SU-DHL-6 (cell line): ENCODE measurements at regions not wholly inside any gene's neighbourhood (a gene's known extent, or its start where the extent isn't known, plus 50 kb on each side); places are given as distances from the start of the nearest gene placed in this dataset.

Experiments
- H2AFZ ChIP-seq: fragments of 200-600 bp; sonication (generic); 2 replicates; pipeline ENCODE4 v1.6.1; 2014; ENCODE audit warnings: low read depth, mild to moderate bottlenecking, moderate library complexity, mixed read lengths, antibody characterized with exemption, low read length; ENCODE audit not compliant: severe bottlenecking
- H3F3A ChIP-seq: fragments of 200-600 bp; shearing (Covaris generic); 2 replicates; pipeline ENCODE4 v1.6.0; 2016; ENCODE audit warnings: antibody characterized with exemption, mild to moderate bottlenecking; ENCODE audit not compliant: insufficient read depth
- H3K27ac ChIP-seq: fragments of 200-600 bp; sonication (generic); 2 replicates; pipeline ENCODE4 v1.5.1; 2016; ENCODE audit warnings: low read depth, mild to moderate bottlenecking, low read length, moderate library complexity, mixed read lengths
- H3K27me3 ChIP-seq: fragments of 200-600 bp; sonication (generic), shearing (Covaris generic); 2 replicates; pipeline ENCODE4 v1.6.0; 2014; ENCODE audit warnings: mild to moderate bottlenecking, low read length
- H3K36me3 ChIP-seq: fragments of 200-600 bp; sonication (generic); 2 replicates; pipeline ENCODE4 v1.6.1; 2014; ENCODE audit warnings: mild to moderate bottlenecking, low read length, mixed read lengths
- H3K4me2 ChIP-seq: fragments of 300-600, 200-600 bp; shearing (Covaris generic), sonication (generic); 2 replicates; pipeline ENCODE4 v1.6.0; 2014; ENCODE audit warnings: low read length, low read depth, mild to moderate bottlenecking; ENCODE audit not compliant: poor library complexity, severe bottlenecking
- H3K4me3 ChIP-seq: fragments of 200-600 bp; sonication (generic); 2 replicates; pipeline ENCODE4 v1.5.1; 2014; ENCODE audit warnings: antibody characterized with exemption, low read length, mild to moderate bottlenecking, mixed read lengths; ENCODE audit not compliant: insufficient read depth, poor library complexity, severe bottlenecking
- H3K79me2 ChIP-seq: fragments of 200-600 bp; sonication (generic); 2 replicates; pipeline ENCODE4 v1.6.1; 2014; ENCODE audit warnings: mild to moderate bottlenecking, low read length, moderate library complexity; ENCODE audit not compliant: insufficient read depth
- H3K9ac ChIP-seq: fragments of 200-600 bp; sonication (generic); 2 replicates; pipeline ENCODE4 v1.7.0; 2014; ENCODE audit warnings: mild to moderate bottlenecking, low read length
- H3K9me2 ChIP-seq: fragments of 200-600 bp; sonication (generic); replicated peaks from 2 replicates; pipeline ENCODE4 v1.6.1; 2014; ENCODE audit warnings: low read length; ENCODE audit not compliant: insufficient read depth
- H3K9me3 ChIP-seq: fragments of 200-600 bp; sonication (generic); 2 replicates; pipeline ENCODE4 v1.6.1; 2014; ENCODE audit warnings: low read length, mixed read lengths; ENCODE audit not compliant: insufficient read depth
- H4K20me1 ChIP-seq: fragments of 200-600 bp; sonication (generic); 2 replicates; pipeline ENCODE4 v1.6.1; 2014; ENCODE audit warnings: low read depth, mild to moderate bottlenecking, antibody characterized with exemption, low read length, moderate library complexity, mixed read lengths
- EZH2phosphoT487 ChIP-seq: fragments of 200-600 bp; sonication (generic), shearing (Covaris generic); conservative IDR thresholded peaks from 2 replicates; pipeline ENCODE4 v1.6.1; 2018; ENCODE audit warnings: mild to moderate bottlenecking, antibody characterized with exemption, low read length, moderate library complexity, mixed read lengths
- TF ChIP-seq, protein P1 (sequence below): fragments of 200-600 bp; sonication (generic); IDR thresholded peaks from one replicate; pipeline ENCODE4 v1.5.1; 2017; ENCODE audit warnings: antibody characterized with exemption, mild to moderate bottlenecking, low read length, moderate library complexity; ENCODE audit not compliant: insufficient read depth, poor library complexity, severe bottlenecking

DNA sequence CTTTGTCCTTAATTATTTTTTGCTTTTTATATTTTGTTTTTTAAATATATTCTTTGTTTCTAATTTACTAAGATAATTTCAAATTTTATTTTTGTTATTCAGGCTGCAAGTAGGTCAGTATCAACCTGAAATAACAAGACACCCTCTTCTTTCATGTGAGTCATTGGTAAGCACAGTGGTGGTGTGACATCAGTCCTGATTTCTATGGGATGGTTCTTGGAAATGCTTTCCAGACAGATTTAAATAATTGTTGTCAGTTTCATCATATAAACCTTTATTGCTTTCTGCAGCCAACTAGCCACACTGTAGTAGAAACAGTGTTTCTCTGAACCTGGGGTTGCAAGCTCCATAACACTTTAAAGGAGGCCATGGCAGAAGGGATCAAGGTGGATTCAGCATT is 157.5 kb upstream of the C21orf91 start:
- H2AFZ ChIP-seq = no peak overlapping the region
- no peak overlapping the region for H3K4me3 ChIP-seq
- no peaks in the 10 kb centered on the region for H3K79me2 ChIP-seq
- H3K9ac ChIP-seq = no peak overlapping the region
- TF ChIP-seq, protein P1, sequence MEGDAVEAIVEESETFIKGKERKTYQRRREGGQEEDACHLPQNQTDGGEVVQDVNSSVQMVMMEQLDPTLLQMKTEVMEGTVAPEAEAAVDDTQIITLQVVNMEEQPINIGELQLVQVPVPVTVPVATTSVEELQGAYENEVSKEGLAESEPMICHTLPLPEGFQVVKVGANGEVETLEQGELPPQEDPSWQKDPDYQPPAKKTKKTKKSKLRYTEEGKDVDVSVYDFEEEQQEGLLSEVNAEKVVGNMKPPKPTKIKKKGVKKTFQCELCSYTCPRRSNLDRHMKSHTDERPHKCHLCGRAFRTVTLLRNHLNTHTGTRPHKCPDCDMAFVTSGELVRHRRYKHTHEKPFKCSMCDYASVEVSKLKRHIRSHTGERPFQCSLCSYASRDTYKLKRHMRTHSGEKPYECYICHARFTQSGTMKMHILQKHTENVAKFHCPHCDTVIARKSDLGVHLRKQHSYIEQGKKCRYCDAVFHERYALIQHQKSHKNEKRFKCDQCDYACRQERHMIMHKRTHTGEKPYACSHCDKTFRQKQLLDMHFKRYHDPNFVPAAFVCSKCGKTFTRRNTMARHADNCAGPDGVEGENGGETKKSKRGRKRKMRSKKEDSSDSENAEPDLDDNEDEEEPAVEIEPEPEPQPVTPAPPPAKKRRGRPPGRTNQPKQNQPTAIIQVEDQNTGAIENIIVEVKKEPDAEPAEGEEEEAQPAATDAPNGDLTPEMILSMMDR = no peak
- no peak for TF ChIP-seq EZH2phosphoT487
- no peak overlapping the region for H3K27ac ChIP-seq
- no peaks in the 10 kb centered on the region for H3K36me3 ChIP-seq
- no peaks in the 10 kb centered on the region for H3K27me3 ChIP-seq
- H3K4me2 ChIP-seq = no peak overlapping the region
- H3K9me3 ChIP-seq = no peaks in the 10 kb centered on the region
- no peaks in the 10 kb centered on the region for H3K9me2 ChIP-seq
- H3F3A ChIP-seq = no peaks in the 10 kb centered on the region
- no peaks in the 10 kb centered on the region for H4K20me1 ChIP-seq

GRCh38 chr21:17976139-17976538 is 157.0 kb upstream of the C21orf91 start:
- no peak for TF ChIP-seq EZH2phosphoT487
- TF ChIP-seq, protein P1 = no peak

DNA sequence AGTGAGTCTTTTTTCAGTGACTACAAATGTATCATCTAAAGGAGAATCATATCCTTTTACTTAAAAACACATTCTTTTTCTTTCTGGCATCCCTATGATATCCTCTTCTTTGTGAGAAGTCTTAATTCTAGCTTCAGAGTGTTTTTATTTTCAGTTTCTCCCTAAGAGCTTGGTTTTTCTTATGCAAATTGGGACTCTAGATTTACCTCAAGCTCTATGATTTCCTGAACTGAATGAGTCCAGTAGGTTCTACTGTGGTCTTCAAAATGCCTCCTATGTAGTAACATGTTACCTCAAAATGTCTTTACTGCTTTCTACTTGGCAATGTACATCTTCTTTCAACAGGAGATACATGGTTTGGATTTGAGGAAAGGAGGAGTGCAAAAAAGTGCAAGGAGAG is 148.2 kb upstream of the C21orf91 start:
- Histone ChIP-seq H3K4me3 (no peak overlapping the region), H3K79me2 (no peaks in the 10 kb centered on the region), H3K4me2 (no peak overlapping the region), H3F3A (no peaks in the 10 kb centered on the region), H3K9me3 (no peaks in the 10 kb centered on the region), H3K27me3 (no peaks in the 10 kb centered on the region), H3K36me3 (no peaks in the 10 kb centered on the region), H4K20me1 (no peaks in the 10 kb centered on the region), H3K9me2 (no peaks in the 10 kb centered on the region), H3K27ac (no peak overlapping the region), H2AFZ (no peak overlapping the region), H3K9ac (no peak overlapping the region)
- no peak for TF ChIP-seq EZH2phosphoT487
- TF ChIP-seq, protein P1 = no peak

More at GRCh38 chr21:17976139-17976538, 157.0 kb upstream of the C21orf91 start:
- Histone ChIP-seq H3K9ac (no peak overlapping the region), H3K9me2 (no peaks in the 10 kb centered on the region), H3K4me3 (no peak overlapping the region), H3K4me2 (no peak overlapping the region), H2AFZ (no peak overlapping the region), H3K27me3 (no peaks in the 10 kb centered on the region), H3F3A (no peaks in the 10 kb centered on the region), H3K9me3 (no peaks in the 10 kb centered on the region), H4K20me1 (no peaks in the 10 kb centered on the region), H3K79me2 (no peaks in the 10 kb centered on the region), H3K36me3 (no peaks in the 10 kb centered on the region), H3K27ac (no peak overlapping the region)
